Tibial artery (tissue), 4 donors: ENCODE measurements at regions not wholly inside any gene's neighbourhood (a gene's known extent, or its start where the extent isn't known, plus 50 kb on each side); places are given as distances from the start of the nearest gene placed in this dataset.

Experiments
- DNase-seq, 2 donors: peaks; one replicate each; pipeline ENCODE4 v3.0.0-alpha.2; 2019
- H3K27ac ChIP-seq, 2 donors: fragments of 200-600 bp; sonication (generic) in 1 of 2; 1 replicate in 1 of 2; 2 replicates in 1 of 2; pipeline ENCODE4 v1.5.1; 2018 to 2019; ENCODE audit warnings: mild to moderate bottlenecking in 1 of 2
- H3K27me3 ChIP-seq, 2 donors: fragments of 200-600 bp; sonication (generic) in 1 of 2; one replicate each; pipeline versions ENCODE4 v1.5.1 to v1.6.0; 2016 to 2019
- H3K36me3 ChIP-seq, 3 donors: fragments of 200-600 bp; sonication (generic) in 2 of 3; one replicate each; pipeline ENCODE4 v1.5.1; 2016 to 2019; ENCODE audit warnings: mild to moderate bottlenecking in 2 of 3
- H3K4me1 ChIP-seq, 4 donors: fragments of 200-600 bp; sonication (generic) in 2 of 4; 1 replicate in 3 of 4; 2 replicates in 1 of 4; pipeline ENCODE4 v1.5.1; 2016 to 2019
- H3K4me3 ChIP-seq, 2 donors: fragments of 200-600 bp; sonication (generic) in 1 of 2; 1 replicate in 1 of 2; 2 replicates in 1 of 2; pipeline ENCODE4 v1.5.1; 2018 to 2019; ENCODE audit warnings: mild to moderate bottlenecking in 2 of 2
- H3K9me3 ChIP-seq, 3 donors: fragments of 200-600 bp; sonication (generic) in 1 of 3; one replicate each; pipeline ENCODE4 v1.5.1; 2016 to 2019
- CTCF ChIP-seq, 2 experiments: fragments of 200-600 bp in 1 of 2; fragments of 450-650 bp in 1 of 2; IDR thresholded peaks; one replicate each; pipeline ENCODE4 v1.5.1; 2017 to 2019; ENCODE audit warnings: antibody characterized with exemption in 2 of 2, mild to moderate bottlenecking in 1 of 2, moderate library complexity in 1 of 2
- intact Hi-C: fragments of 100-400 bp; cut with DNase I; formaldehyde crosslinking; loops from one replicate; pipeline ENCODE4 v1.15.0; 2023; ENCODE audit warnings: low total_unique reads

GRCh38 chr6:6790393-6790792 lies 201.9 kb downstream of the LY86 start:
- no peak for DNase-seq
- no peaks in the 10 kb centered on the region for H3K27me3 ChIP-seq
- H3K36me3 ChIP-seq: no peaks in the 10 kb centered on the region
- TF ChIP-seq CTCF (IDR thresholded peaks at IDR 0.05): no peak
- H3K9me3 ChIP-seq: no peaks in the 10 kb centered on the region
- intact Hi-C loops: no loop called here
- no peaks in the 10 kb centered on the region for H3K4me1 ChIP-seq
- H3K27ac ChIP-seq: no peak overlapping the region
- H3K4me3 ChIP-seq: no peak overlapping the region

GRCh38 chr6:6790891-6791290 lies 202.4 kb downstream of the LY86 start:
- no peak overlapping the region for H3K27ac ChIP-seq
- intact Hi-C loops: no loop called here
- DNase-seq: no peak

GRCh38 chr6:6793388-6794250 lies 205.1 kb downstream of the LY86 start:
- Histone ChIP-seq H3K4me1 (no peaks in the 10 kb centered on the region), H3K27ac (no peak overlapping the region), H3K36me3 (no peaks in the 10 kb centered on the region), H3K9me3 (no peaks in the 10 kb centered on the region), H3K4me3 (no peak overlapping the region), H3K27me3 (no peaks in the 10 kb centered on the region)
- intact Hi-C loops: no loop called here
- no peak for DNase-seq
- no peak for TF ChIP-seq CTCF (IDR thresholded peaks at IDR 0.05)

More at GRCh38 chr6:6790891-6791290, 202.4 kb downstream of the LY86 start:
- TF ChIP-seq CTCF (IDR thresholded peaks at IDR 0.05): no peak
- no peaks in the 10 kb centered on the region for H3K9me3 ChIP-seq
- no peaks in the 10 kb centered on the region for H3K36me3 ChIP-seq
- no peak overlapping the region for H3K4me3 ChIP-seq
- H3K27me3 ChIP-seq: no peaks in the 10 kb centered on the region
- no peaks in the 10 kb centered on the region for H3K4me1 ChIP-seq

- Histone ChIP-seq H3K27ac (no peak overlapping the region), H3K4me1 (no peaks in the 10 kb centered on the region), H3K4me3 (no peak overlapping the region), H3K36me3 (no peaks in the 10 kb centered on the region), H3K9me3 (no peaks in the 10 kb centered on the region), H3K27me3 (no peaks in the 10 kb centered on the region)
- intact Hi-C loops: no loop called here
- no peak for DNase-seq
- TF ChIP-seq CTCF (IDR thresholded peaks at IDR 0.05): no peak
These were observed 206.9 kb downstream of the LY86 start for GRCh38 chr6:6795393-6795792.

GRCh38 chr6:6796818-6797217 lies 208.3 kb downstream of the LY86 start:
- Histone ChIP-seq H3K4me3 (no peak overlapping the region), H3K27ac (no peak overlapping the region), H3K9me3 (no peaks in the 10 kb centered on the region), H3K27me3 (no peaks in the 10 kb centered on the region), H3K36me3 (no peaks in the 10 kb centered on the region), H3K4me1 (no peaks in the 10 kb centered on the region)
- TF ChIP-seq CTCF (IDR thresholded peaks at IDR 0.05): no peak
- DNase-seq: no peak
- intact Hi-C loops: no loop called here
